ENCODE measurements at regions not wholly inside any gene's neighbourhood (a gene's known extent, or its start where the extent isn't known, plus 50 kb on each side); places are given as distances from the start of the nearest gene placed in this dataset.

- intact Hi-C loops (cut with DNase I) = no loop called here
- WGBS, 3 donors = 87 to 90% (median 89%) methylated on average over 28 of the region's 28 CpGs
Observed at GRCh38 chr22:47446821-47447810, 684.7 kb downstream of the TBC1D22A start.

GRCh38 chr22:47446331-47446730 is 683.9 kb downstream of the TBC1D22A start:
- Histone ChIP-seq H3K4me1 (no peaks in the 10 kb centered on the region), H3K36me3 (ENCODE audit: insufficient read depth in 1 of 2, low read depth in 1 of 2) (no peaks in the 10 kb centered on the region), H3K27me3 (ENCODE audit: insufficient read depth in 3 of 3, low read length in 2 of 3) (no peaks in the 10 kb centered on the region), H3K9me3 (no peaks in the 10 kb centered on the region), H3K4me3 (no peak overlapping the region), H3K27ac (no peak overlapping the region)
- no peak for ATAC-seq
- intact Hi-C loops (cut with DNase I) = no loop called here
- DNase-seq = no peak
- TF ChIP-seq CTCF (IDR thresholded peaks at IDR 0.05) = no peak
- WGBS, 3 donors = 77 to 85% (median 81%) methylated on average over 8 of the region's 8 CpGs

More at GRCh38 chr22:47446821-47447810, 684.7 kb downstream of the TBC1D22A start:
- Histone ChIP-seq H3K4me1 (no peaks in the 10 kb centered on the region), H3K9me3 (no peaks in the 10 kb centered on the region), H3K27ac (no peak overlapping the region), H3K4me3 (no peak overlapping the region), H3K36me3 (ENCODE audit: insufficient read depth in 1 of 2, low read depth in 1 of 2) (no peaks in the 10 kb centered on the region), H3K27me3 (ENCODE audit: insufficient read depth in 3 of 3, low read length in 2 of 3) (no peaks in the 10 kb centered on the region)
- ATAC-seq = no peak
- DNase-seq = no peak
- no peak for TF ChIP-seq CTCF (IDR thresholded peaks at IDR 0.05)

GRCh38 chr22:47445716-47446290 is 683.4 kb downstream of the TBC1D22A start:
- WGBS, 3 donors = 61 to 69% (median 63%) methylated on average over 10 of the region's 10 CpGs
- no peak for DNase-seq
- no peak for TF ChIP-seq CTCF (IDR thresholded peaks at IDR 0.05)
- Histone ChIP-seq H3K4me3 (no peak overlapping the region), H3K9me3 (no peaks in the 10 kb centered on the region), H3K27ac (no peak overlapping the region), H3K27me3 (ENCODE audit: insufficient read depth in 3 of 3, low read length in 2 of 3) (no peaks in the 10 kb centered on the region), H3K36me3 (ENCODE audit: insufficient read depth in 1 of 2, low read depth in 1 of 2) (no peaks in the 10 kb centered on the region), H3K4me1 (no peaks in the 10 kb centered on the region)
- intact Hi-C loops (cut with DNase I) = no loop called here
- no peak for ATAC-seq

- intact Hi-C loops (cut with DNase I) = no loop called here
- Histone ChIP-seq H3K4me3 (no peak overlapping the region), H3K9me3 (no peaks in the 10 kb centered on the region), H3K4me1 (no peaks in the 10 kb centered on the region), H3K27ac (no peak overlapping the region), H3K36me3 (ENCODE audit: insufficient read depth in 1 of 2, low read depth in 1 of 2) (no peaks in the 10 kb centered on the region), H3K27me3 (ENCODE audit: insufficient read depth in 3 of 3, low read length in 2 of 3) (no peaks in the 10 kb centered on the region)
- ATAC-seq = no peak
- no peak for DNase-seq
- 85 to 93% (median 91%) methylated on average over 5 of the region's 5 CpGs for WGBS, 3 donors
- TF ChIP-seq CTCF (IDR thresholded peaks at IDR 0.05) = no peak
Observed at GRCh38 chr22:47445212-47445611, 682.8 kb downstream of the TBC1D22A start.

Measured in psoas muscle (tissue), 7 donors.